ENCODE measurements at regions not wholly inside any gene's neighbourhood (a gene's known extent, or its start where the extent isn't known, plus 50 kb on each side); places are given as distances from the start of the nearest gene placed in this dataset.

GRCh38 chr4:101701551-101701950, 89.0 kb upstream of the BANK1 start:
- Histone ChIP-seq H3K4me1 (ENCODE audit: control insufficient read depth, insufficient read depth, low read length) (no peaks in the 10 kb centered on the region), H3K9ac (ENCODE audit: control insufficient read depth, insufficient read depth, low read length) (no peak overlapping the region), H3K79me2 (ENCODE audit: control insufficient read depth, insufficient read depth, low read length) (no peaks in the 10 kb centered on the region), H3K4me2 (ENCODE audit: control insufficient read depth, insufficient read depth) (no peak overlapping the region), H3K27ac (ENCODE audit: control insufficient read depth, insufficient read depth) (no peak overlapping the region), H2AFZ (ENCODE audit: control insufficient read depth, low read depth, low read length) (no peak overlapping the region), H3K9me3 (replicated peaks; ENCODE audit: control insufficient read depth, insufficient read depth, low read length) (no peaks in the 10 kb centered on the region), H3K4me3 (no peak overlapping the region), H3K36me3 (ENCODE audit: control insufficient read depth in 2 of 2, insufficient read depth in 2 of 2, low read length in 1 of 2) (no peaks in the 10 kb centered on the region), H4K20me1 (ENCODE audit: control insufficient read depth, insufficient read depth) (no peaks in the 10 kb centered on the region), H3K27me3 (replicated peaks in 1 of 2; ENCODE audit: control insufficient read depth in 2 of 2, insufficient read depth in 2 of 2, low read length in 1 of 2) (no peaks in the 10 kb centered on the region)
- intact Hi-C loops (cut with micrococcal nuclease; ENCODE audit: unreplicated experiment), result no loop called here
- FAIRE-seq (no peak), DNase-seq (ENCODE audit: low read depth, low spot score) (no peak), ATAC-seq (no peak)
- TF ChIP-seq CBFB (IDR thresholded peaks at IDR 0.05; ENCODE audit: low read depth) (no peak), KLF5 (IDR thresholded peaks at IDR 0.05; ENCODE audit: partially characterized antibody) (no peak), RAD51 (IDR thresholded peaks at IDR 0.05) (no peak)
- in situ Hi-C loops (cut with MboI), result no loop called here
- ChIA-PET SMC1A (ENCODE audit: uncharacterized antibody, unreplicated experiment) (no interaction called here), POLR2A (no interaction called here), RAD21 (ENCODE audit: unreplicated experiment) (no interaction called here), CTCF (no interaction called here)
- WGBS (ENCODE audit: insufficient coverage, insufficient replicate concordance, low lambda C conversion rate, missing lambda C conversion rate), result 0% methylated on average over 1 of the region's 1 CpG
- BruUV-seq (replicated peaks), result no TSS peak

- no peak for DNase-seq (ENCODE audit: low read depth, low spot score)
These were observed 90.9 kb upstream of the BANK1 start for GRCh38 chr4:101699441-101700124.

More at GRCh38 chr4:101699441-101700124, 90.9 kb upstream of the BANK1 start:
- no peaks in the 10 kb centered on the region for H3K4me1 ChIP-seq (ENCODE audit: control insufficient read depth, insufficient read depth, low read length)
- no peaks in the 10 kb centered on the region for H3K27me3 ChIP-seq (replicated peaks in 1 of 2; ENCODE audit: control insufficient read depth in 2 of 2, insufficient read depth in 2 of 2, low read length in 1 of 2)
- CTCF ChIA-PET, result interaction anchor here (0.6 kb wide), 1 partner anchor 632 kb away, joined by 3 read pairs; no protein-coding TSS in a partner anchor
- no peak overlapping the region for H3K27ac ChIP-seq (ENCODE audit: control insufficient read depth, insufficient read depth)
- POLR2A ChIA-PET, result no interaction called here
- H2AFZ ChIP-seq (ENCODE audit: control insufficient read depth, low read depth, low read length), result no peak overlapping the region
- ATAC-seq (no peak), FAIRE-seq (no peak)
- TF ChIP-seq SUPT20H (IDR thresholded peaks at IDR 0.05; ENCODE audit: borderline replicate concordance, control insufficient read depth, low read depth, low read length), result no peak
- TF ChIP-seq CEBPB (IDR thresholded peaks at IDR 0.05; ENCODE audit: borderline replicate concordance in 1 of 2, low read depth in 2 of 2, low read length in 2 of 2), result no peak
- TF ChIP-seq PML (IDR thresholded peaks at IDR 0.05; ENCODE audit: low read length), result no peak
- TF ChIP-seq TCF3 (IDR thresholded peaks at IDR 0.05; ENCODE audit: borderline replicate concordance, insufficient read depth, low read depth, low read length), result no peak
- TF ChIP-seq BHLHE40 (IDR thresholded peaks at IDR 0.05; ENCODE audit: borderline replicate concordance in 1 of 2, low read depth in 2 of 2, low read length in 1 of 2), result no peak
- TF ChIP-seq MLLT1 (IDR thresholded peaks at IDR 0.05), result no peak
- no peak for TF ChIP-seq IRF3 (IDR thresholded peaks at IDR 0.05)
- no peak for TF ChIP-seq SMC3 (IDR thresholded peaks at IDR 0.05; ENCODE audit: borderline replicate concordance, low read length)
- TF ChIP-seq HDAC6 (IDR thresholded peaks at IDR 0.05; ENCODE audit: unreplicated experiment), result no peak
- H3K4me3 ChIP-seq, result no peak overlapping the region
- H3K4me2 ChIP-seq (ENCODE audit: control insufficient read depth, insufficient read depth), result no peak overlapping the region
- H3K9me3 ChIP-seq (replicated peaks; ENCODE audit: control insufficient read depth, insufficient read depth, low read length), result no peaks in the 10 kb centered on the region
- no peaks in the 10 kb centered on the region for H3K79me2 ChIP-seq (ENCODE audit: control insufficient read depth, insufficient read depth, low read length)
- intact Hi-C loops (cut with micrococcal nuclease; ENCODE audit: unreplicated experiment) (no loop called here), in situ Hi-C loops (cut with MboI) (no loop called here)
- RAD21 ChIA-PET (ENCODE audit: unreplicated experiment), result no interaction called here
- SMC1A ChIA-PET (ENCODE audit: uncharacterized antibody, unreplicated experiment), result interaction anchor here (0.7 kb wide), 1 partner anchor 45 kb away, joined by 3 read pairs; no protein-coding TSS in a partner anchor
- H4K20me1 ChIP-seq (ENCODE audit: control insufficient read depth, insufficient read depth), result no peaks in the 10 kb centered on the region
- no peak overlapping the region for H3K9ac ChIP-seq (ENCODE audit: control insufficient read depth, insufficient read depth, low read length)
- WGBS (ENCODE audit: insufficient coverage, insufficient replicate concordance, low lambda C conversion rate, missing lambda C conversion rate), result 3% methylated on average over 8 of the region's 8 CpGs
- no peaks in the 10 kb centered on the region for H3K36me3 ChIP-seq (ENCODE audit: control insufficient read depth in 2 of 2, insufficient read depth in 2 of 2, low read length in 1 of 2)
- no TSS peak for BruUV-seq (replicated peaks)
